Calu3 (cell line): ENCODE measurements at regions not wholly inside any gene's neighbourhood (a gene's known extent, or its start where the extent isn't known, plus 50 kb on each side); places are given as distances from the start of the nearest gene placed in this dataset.

ENCODE experiments used
- BruUV-seq: library from RNA; stranded (reverse); fragments of 400-500 nt; replicated peaks from 2 replicates; lab custom pipeline; 2021; lab: Mats Ljungman, UMichigan
- CTCF ChIA-PET: fragments of 300-600 bp; sonication (Branson Sonifier 250); formaldehyde crosslinking; loops from one replicate; lab custom pipeline; 2022; ENCODE audit warnings: antibody characterized with exemption; lab: Charles Lee
- DNase-seq: peaks from one replicate; pipeline ENCODE4 v3.0.0; 2022
- H3K27ac Mint-ChIP-seq: one replicate; pipeline ENCODE4 v1.8.0; 2022; ENCODE audit warnings: mixed read lengths; ENCODE audit not compliant: unreplicated experiment
- H3K27me3 Mint-ChIP-seq: one replicate; pipeline ENCODE4 v1.8.0; 2022; ENCODE audit warnings: mixed read lengths; ENCODE audit not compliant: unreplicated experiment
- H3K36me3 Mint-ChIP-seq: one replicate; pipeline ENCODE4 v1.8.0; 2022; ENCODE audit warnings: mild to moderate bottlenecking, moderate library complexity, mixed read lengths; ENCODE audit not compliant: insufficient read depth, unreplicated experiment
- H3K4me1 Mint-ChIP-seq: one replicate; pipeline ENCODE4 v1.8.0; 2022; ENCODE audit warnings: mild to moderate bottlenecking, low read depth, mixed read lengths; ENCODE audit not compliant: unreplicated experiment
- H3K4me3 Mint-ChIP-seq: one replicate; pipeline ENCODE4 v1.8.0; 2022; ENCODE audit warnings: mild to moderate bottlenecking, low read depth, moderate library complexity, mixed read lengths; ENCODE audit not compliant: unreplicated experiment
- H3K9me3 Mint-ChIP-seq: one replicate; pipeline ENCODE4 v1.8.0; 2022; ENCODE audit warnings: low read depth, mixed read lengths; ENCODE audit not compliant: unreplicated experiment
- CTCF ChIP-seq: fragments of 200-600 bp; IDR thresholded peaks from one replicate; pipeline ENCODE4 v1.8.0; 2022; ENCODE audit warnings: antibody characterized with exemption; ENCODE audit not compliant: unreplicated experiment
- intact Hi-C: fragments of 100-400 bp; cut with micrococcal nuclease; formaldehyde crosslinking; loops from one replicate; pipeline ENCODE4 v1.10.0; 2022; ENCODE audit not compliant: unreplicated experiment

GRCh38 chr4:110781944-110782343, 159.1 kb upstream of the PITX2 start:
- Mint-ChIP-seq H3K4me3 (no peak overlapping the region), H3K4me1 (no peaks in the 10 kb centered on the region), H3K27me3 (no peaks in the 10 kb centered on the region), H3K36me3 (no peaks in the 10 kb centered on the region), H3K27ac (no peak overlapping the region), H3K9me3 (no peaks in the 10 kb centered on the region)
- CTCF ChIA-PET = no interaction called here
- intact Hi-C loops = no loop called here
- TF ChIP-seq CTCF = no peak
- no peak for DNase-seq
- no TSS peak for BruUV-seq

- H3K4me3 Mint-ChIP-seq = no peak overlapping the region
- intact Hi-C loops = no loop called here
- H3K4me1 Mint-ChIP-seq = no peaks in the 10 kb centered on the region
- no peaks in the 10 kb centered on the region for H3K9me3 Mint-ChIP-seq
- no peaks in the 10 kb centered on the region for H3K27me3 Mint-ChIP-seq
- H3K36me3 Mint-ChIP-seq = no peaks in the 10 kb centered on the region
- no TSS peak for BruUV-seq
- no peak for DNase-seq
- H3K27ac Mint-ChIP-seq = no peak overlapping the region
- CTCF ChIA-PET = no interaction called here
- TF ChIP-seq CTCF = no peak
These were observed 164.2 kb upstream of the PITX2 start for GRCh38 chr4:110787109-110787508.

GRCh38 chr4:110787707-110788106, 164.8 kb upstream of the PITX2 start:
- no TSS peak for BruUV-seq
- intact Hi-C loops = no loop called here
- TF ChIP-seq CTCF = no peak
- no peak overlapping the region for H3K4me3 Mint-ChIP-seq
- no peaks in the 10 kb centered on the region for H3K27me3 Mint-ChIP-seq
- no peaks in the 10 kb centered on the region for H3K9me3 Mint-ChIP-seq
- no peak for DNase-seq
- H3K4me1 Mint-ChIP-seq = no peaks in the 10 kb centered on the region
- H3K36me3 Mint-ChIP-seq = no peaks in the 10 kb centered on the region
- no peak overlapping the region for H3K27ac Mint-ChIP-seq
- CTCF ChIA-PET = no interaction called here

- DNase-seq = no peak
- intact Hi-C loops = no loop called here
- CTCF ChIA-PET = no interaction called here
- H3K9me3 Mint-ChIP-seq = no peaks in the 10 kb centered on the region
- no peaks in the 10 kb centered on the region for H3K27me3 Mint-ChIP-seq
- no peaks in the 10 kb centered on the region for H3K36me3 Mint-ChIP-seq
- no peak for TF ChIP-seq CTCF
- H3K4me1 Mint-ChIP-seq = no peaks in the 10 kb centered on the region
- H3K27ac Mint-ChIP-seq = no peak overlapping the region
- BruUV-seq = no TSS peak
- no peak overlapping the region for H3K4me3 Mint-ChIP-seq
These were observed 165.4 kb upstream of the PITX2 start for GRCh38 chr4:110788302-110788701.

GRCh38 chr4:110792036-110792435, 169.2 kb upstream of the PITX2 start:
- no peaks in the 10 kb centered on the region for H3K36me3 Mint-ChIP-seq
- intact Hi-C loops = no loop called here
- CTCF ChIA-PET = no interaction called here

More at GRCh38 chr4:110792036-110792435, 169.2 kb upstream of the PITX2 start:
- H3K4me3 Mint-ChIP-seq = no peak overlapping the region
- no peaks in the 10 kb centered on the region for H3K9me3 Mint-ChIP-seq
- H3K27me3 Mint-ChIP-seq = no peaks in the 10 kb centered on the region
- H3K27ac Mint-ChIP-seq = no peak overlapping the region
- no peak for TF ChIP-seq CTCF
- no TSS peak for BruUV-seq
- DNase-seq = no peak
- no peaks in the 10 kb centered on the region for H3K4me1 Mint-ChIP-seq
